Panc1 (cell line): ENCODE measurements at regions not wholly inside any gene's neighbourhood (a gene's known extent, or its start where the extent isn't known, plus 50 kb on each side); places are given as distances from the start of the nearest gene placed in this dataset.

ENCODE experiments used
- ATAC-seq: fragments of 200-7000 bp; cut with Tn5 transposase; 2 replicates; pipeline ENCODE4 v1.9.1; 2020; ENCODE audit warnings: mild to moderate bottlenecking, moderate library complexity
- BruUV-seq: library from RNA; stranded (reverse); fragments of 400-500 nt; replicated peaks from 2 replicates; lab custom pipeline; 2021; lab: Mats Ljungman, UMichigan
- CTCF ChIA-PET: fragments of 300-600 bp; sonication (Branson Sonifier 250); formaldehyde crosslinking; loops from one replicate; lab custom pipeline; 2022; ENCODE audit warnings: antibody characterized with exemption; lab: Charles Lee
- POLR2A ChIA-PET: fragments of 300-600 bp; sonication (Branson Sonifier 250); formaldehyde crosslinking; loops from one replicate; lab custom pipeline; 2022; ENCODE audit warnings: antibody characterized with exemption; lab: Charles Lee
- DNase-seq: peaks from one replicate; pipeline ENCODE4 v3.0.0-alpha.2; 2010; ENCODE audit warnings: low read depth, low spot score
- H3K27ac ChIP-seq: 2 replicates; pipeline ENCODE4 v1.5.1; 2011; ENCODE audit warnings: mild to moderate bottlenecking, low read length, inconsistent platforms
- H3K27me3 ChIP-seq: fragments of 200-500 bp; sonication (Bioruptor generic); 2 replicates; pipeline ENCODE4 v1.6.0; 2014; ENCODE audit warnings: low read length, inconsistent platforms; ENCODE audit not compliant: control insufficient read depth, insufficient read depth
- H3K36me3 ChIP-seq: fragments of 200-500 bp; sonication (Bioruptor generic); 2 replicates; pipeline ENCODE4 v1.5.1; 2014; ENCODE audit warnings: inconsistent platforms, mild to moderate bottlenecking, low read length, moderate library complexity; ENCODE audit not compliant: control insufficient read depth, insufficient read depth
- H3K4me1 ChIP-seq: 2 replicates; pipeline ENCODE4 v1.5.1; 2011; ENCODE audit warnings: inconsistent platforms, mild to moderate bottlenecking, low read length, moderate library complexity; ENCODE audit not compliant: control insufficient read depth, insufficient read depth
- H3K4me3 ChIP-seq, 2 experiments: 2 replicates each; pipeline ENCODE4 v1.5.1; 2011 to 2012; ENCODE audit warnings: low read depth in 2 of 2, low read length in 2 of 2, mild to moderate bottlenecking in 2 of 2, inconsistent platforms in 1 of 2, moderate library complexity in 1 of 2
- H3K9me3 ChIP-seq: fragments of 200-500 bp; sonication (Bioruptor generic); 2 replicates; pipeline ENCODE4 v1.5.1; 2014; ENCODE audit warnings: low read depth, mild to moderate bottlenecking, inconsistent platforms, low read length, moderate library complexity; ENCODE audit not compliant: control insufficient read depth, insufficient read depth
- CTCF ChIP-seq: fragments of 450-650 bp; IDR thresholded peaks from 2 replicates; pipeline ENCODE4 v1.5.1; 2017; ENCODE audit warnings: mild to moderate bottlenecking
- POLR2AphosphoS5 ChIP-seq: IDR thresholded peaks from 2 replicates; pipeline ENCODE4 v1.6.1; 2012; ENCODE audit warnings: mild to moderate bottlenecking, low read depth, low read length, moderate library complexity
- REST ChIP-seq, 2 experiments: IDR thresholded peaks; 2 replicates each; pipeline ENCODE4 v1.6.1; 2011 to 2012; ENCODE audit warnings: low read depth in 2 of 2, control low read depth in 1 of 2, low read length in 1 of 2, mild to moderate bottlenecking in 1 of 2, moderate library complexity in 1 of 2; ENCODE audit not compliant: insufficient read depth in 1 of 2
- SIN3A ChIP-seq: IDR thresholded peaks from 2 replicates; pipeline ENCODE4 v1.6.1; 2012; ENCODE audit warnings: low read depth, mild to moderate bottlenecking, low read length, moderate library complexity, borderline replicate concordance; ENCODE audit not compliant: insufficient read depth
- TCF7L2 ChIP-seq: IDR thresholded peaks from 2 replicates; pipeline ENCODE4 v1.6.1; 2011; ENCODE audit warnings: mild to moderate bottlenecking, low read depth, low read length, inconsistent platforms
- in situ Hi-C: cut with HindIII; loops from 2 replicates; pipeline ENCODE4 v1.10.0; 2016; ENCODE audit warnings: low sequenced_read_pairs, low pct_unique_long_range_greater_than_20kb
- intact Hi-C: fragments of 100-400 bp; cut with micrococcal nuclease; formaldehyde crosslinking; loops from one replicate; pipeline ENCODE4 v1.10.0; 2022; ENCODE audit not compliant: unreplicated experiment

GRCh38 chr6:6085928-6086668 lies 79.4 kb upstream of the NRN1 start:
- POLR2A ChIA-PET, result no interaction called here
- Histone ChIP-seq H3K9me3 (no peaks in the 10 kb centered on the region), H3K36me3 (no peaks in the 10 kb centered on the region), H3K4me1 (no peaks in the 10 kb centered on the region), H3K27me3 (no peaks in the 10 kb centered on the region), H3K4me3 (no peak overlapping the region), H3K27ac (no peak overlapping the region)
- ATAC-seq (no peak), DNase-seq (no peak)
- CTCF ChIA-PET, result no interaction called here
- TF ChIP-seq TCF7L2 (no peak), POLR2AphosphoS5 (no peak), REST (IDR thresholded peaks at IDR 0.05; ENCODE audit: insufficient read depth in 1 of 2, low read depth in 2 of 2, low read length in 1 of 2) (no peak), SIN3A (no peak), CTCF (no peak)
- intact Hi-C loops (no loop called here), in situ Hi-C loops (no loop called here)
- BruUV-seq, result no TSS peak

- ChIA-PET POLR2A (no interaction called here), CTCF (no interaction called here)
- ATAC-seq (no peak), DNase-seq (no peak)
- H3K36me3 ChIP-seq, result no peaks in the 10 kb centered on the region
- in situ Hi-C loops (no loop called here), intact Hi-C loops (no loop called here)
- no peak overlapping the region for H3K4me3 ChIP-seq
- no TSS peak for BruUV-seq
- no peaks in the 10 kb centered on the region for H3K9me3 ChIP-seq
- H3K27me3 ChIP-seq, result no peaks in the 10 kb centered on the region
- no peaks in the 10 kb centered on the region for H3K4me1 ChIP-seq
- no peak overlapping the region for H3K27ac ChIP-seq
- TF ChIP-seq REST (IDR thresholded peaks at IDR 0.05; ENCODE audit: insufficient read depth in 1 of 2, low read depth in 2 of 2, low read length in 1 of 2), result no peak
- TF ChIP-seq POLR2AphosphoS5, result no peak
- no peak for TF ChIP-seq SIN3A
- no peak for TF ChIP-seq TCF7L2
- TF ChIP-seq CTCF, result no peak
Measured at GRCh38 chr6:6080975-6081374, 74.2 kb upstream of the NRN1 start.
